H9 (cell line): ENCODE measurements at regions not wholly inside any gene's neighbourhood (a gene's known extent, or its start where the extent isn't known, plus 50 kb on each side); places are given as distances from the start of the nearest gene placed in this dataset.

Experiments
- DNase-seq: peaks from one replicate; pipeline ENCODE4 v3.0.0-alpha.2; 2017
- H2AFZ ChIP-seq: one replicate; pipeline ENCODE4 v1.6.1; 2013; ENCODE audit warnings: mild to moderate bottlenecking, low read length, control low read depth, moderate library complexity
- H2AK5ac ChIP-seq: 2 replicates; pipeline ENCODE4 v1.6.1; 2013; ENCODE audit warnings: low read length, control low read depth, mixed read lengths; ENCODE audit not compliant: insufficient read length
- H2BK120ac ChIP-seq: one replicate; pipeline ENCODE4 v1.6.1; 2013; ENCODE audit warnings: low read depth, mild to moderate bottlenecking, low read length, control low read depth, inconsistent platforms; ENCODE audit not compliant: poor library complexity, severe bottlenecking
- H2BK12ac ChIP-seq: 2 replicates; pipeline ENCODE4 v1.6.1; 2013; ENCODE audit warnings: low read length, control low read depth, mixed read lengths, low read depth; ENCODE audit not compliant: insufficient read length
- H2BK15ac ChIP-seq: 2 replicates; pipeline ENCODE4 v1.6.1; 2013; ENCODE audit warnings: low read depth, low read length, control low read depth
- H2BK20ac ChIP-seq: one replicate; pipeline ENCODE4 v1.6.1; 2013; ENCODE audit warnings: low read depth, mild to moderate bottlenecking, low read length, control low read depth, inconsistent platforms; ENCODE audit not compliant: poor library complexity, severe bottlenecking
- H2BK5ac ChIP-seq: 2 replicates; pipeline ENCODE4 v1.6.1; 2013; ENCODE audit warnings: low read length, control low read depth, mixed read lengths; ENCODE audit not compliant: insufficient read length
- H3K14ac ChIP-seq: 2 replicates; pipeline ENCODE4 v1.6.1; 2013; ENCODE audit warnings: low read length, control low read depth; ENCODE audit not compliant: insufficient read depth
- H3K18ac ChIP-seq: 2 replicates; pipeline ENCODE4 v1.6.1; 2013; ENCODE audit warnings: low read depth, mild to moderate bottlenecking, mixed read lengths, low read length, control low read depth; ENCODE audit not compliant: insufficient read length
- H3K23ac ChIP-seq: 2 replicates; pipeline ENCODE4 v1.6.1; 2013; ENCODE audit warnings: low read length, control low read depth, mixed read lengths, low read depth; ENCODE audit not compliant: insufficient read length
- H3K23me2 ChIP-seq: 2 replicates; pipeline ENCODE4 v1.6.1; 2013; ENCODE audit warnings: low read depth, mild to moderate bottlenecking, mixed read lengths, low read length, control low read depth; ENCODE audit not compliant: insufficient read length, poor library complexity, severe bottlenecking
- H3K27ac ChIP-seq: 2 replicates; pipeline ENCODE4 v1.5.1; 2013; ENCODE audit warnings: low read length, control low read depth, mixed read lengths, low read depth; ENCODE audit not compliant: insufficient read length
- H3K27me3 ChIP-seq: 2 replicates; pipeline ENCODE4 v1.6.1; 2013; ENCODE audit warnings: low read length, control low read depth, inconsistent platforms; ENCODE audit not compliant: insufficient read depth
- H3K4ac ChIP-seq: 2 replicates; pipeline ENCODE4 v1.6.1; 2013; ENCODE audit warnings: low read depth, mild to moderate bottlenecking, control low read depth, inconsistent platforms, low read length, moderate library complexity
- H3K4me1 ChIP-seq: 2 replicates; pipeline ENCODE4 v1.6.1; 2013; ENCODE audit warnings: low read length, control low read depth, inconsistent platforms; ENCODE audit not compliant: insufficient read depth
- H3K4me2 ChIP-seq: 2 replicates; pipeline ENCODE4 v1.6.1; 2013; ENCODE audit warnings: low read length, control low read depth, mixed read lengths; ENCODE audit not compliant: insufficient read length, insufficient read depth
- H3K56ac ChIP-seq: 2 replicates; pipeline ENCODE4 v1.6.1; 2013; ENCODE audit warnings: low read depth, mild to moderate bottlenecking, mixed read lengths, low read length, control low read depth; ENCODE audit not compliant: insufficient read length
- H3K79me1 ChIP-seq: 2 replicates; pipeline ENCODE4 v1.6.1; 2013; ENCODE audit warnings: low read depth, mild to moderate bottlenecking, moderate library complexity, low read length, control low read depth, inconsistent platforms; ENCODE audit not compliant: insufficient read depth, poor library complexity, severe bottlenecking
- H3K79me2 ChIP-seq: 2 replicates; pipeline ENCODE4 v1.6.1; 2013; ENCODE audit warnings: low read length, control low read depth, inconsistent platforms; ENCODE audit not compliant: insufficient read depth
- H3K9ac ChIP-seq: 2 replicates; pipeline ENCODE4 v1.6.1; 2013; ENCODE audit warnings: low read length, control low read depth, mixed read lengths; ENCODE audit not compliant: insufficient read length; ENCODE audit errors: extremely low read depth
- H3K9me3 ChIP-seq: one replicate; pipeline ENCODE4 v1.6.1; 2013; ENCODE audit warnings: low read depth, low read length, inconsistent platforms; ENCODE audit not compliant: control insufficient read depth
- H3T11ph ChIP-seq: one replicate; pipeline ENCODE4 v1.6.1; 2013; ENCODE audit warnings: mild to moderate bottlenecking, low read length, control low read depth, inconsistent platforms
- H4K20me1 ChIP-seq: one replicate; pipeline ENCODE4 v1.6.1; 2013; ENCODE audit not compliant: control insufficient read depth, insufficient read length, insufficient read depth
- H4K5ac ChIP-seq: 2 replicates; pipeline ENCODE4 v1.6.1; 2013; ENCODE audit warnings: low read depth, mild to moderate bottlenecking, mixed read lengths, low read length, control low read depth; ENCODE audit not compliant: insufficient read length
- H4K8ac ChIP-seq: replicated peaks from 2 replicates; pipeline ENCODE4 v1.6.1; 2013; ENCODE audit warnings: low read length, control low read depth, mixed read lengths, low read depth; ENCODE audit not compliant: insufficient read length
- H4K91ac ChIP-seq: 2 replicates; pipeline ENCODE4 v1.6.1; 2013; ENCODE audit warnings: low read depth, mild to moderate bottlenecking, moderate library complexity, mixed read lengths, low read length, control low read depth; ENCODE audit not compliant: insufficient read length
- H3K27ac Mint-ChIP-seq, 3 experiments: 2 replicates in 2 of 3; 3 replicates in 1 of 3; pipeline ENCODE4 v1.8.0; 2020 to 2021; ENCODE audit warnings: mixed read lengths in 3 of 3, mild to moderate bottlenecking in 1 of 3, moderate library complexity in 1 of 3
- H3K27me3 Mint-ChIP-seq: 2 replicates; pipeline ENCODE4 v1.8.0; 2021; ENCODE audit warnings: low read depth, mild to moderate bottlenecking, moderate library complexity, mixed read lengths
- H3K36me3 Mint-ChIP-seq, 3 experiments: 2 replicates in 2 of 3; 3 replicates in 1 of 3; pipeline ENCODE4 v1.8.0; 2020 to 2021; ENCODE audit warnings: low read depth in 3 of 3, mixed read lengths in 3 of 3; ENCODE audit not compliant: insufficient read depth in 1 of 3
- H3K4me1 Mint-ChIP-seq, 2 experiments: 2 replicates each; pipeline ENCODE4 v1.8.0; 2020; ENCODE audit warnings: mixed read lengths in 2 of 2
- H3K4me3 Mint-ChIP-seq, 2 experiments: 2 replicates in 1 of 2; 3 replicates in 1 of 2; pipeline ENCODE4 v1.8.0; 2020 to 2021; ENCODE audit warnings: mild to moderate bottlenecking in 2 of 2, mixed read lengths in 2 of 2, moderate library complexity in 1 of 2
- H3K9me3 Mint-ChIP-seq, 2 experiments: 2 replicates in 1 of 2; 3 replicates in 1 of 2; pipeline ENCODE4 v1.8.0; 2020; ENCODE audit warnings: mild to moderate bottlenecking in 2 of 2, mixed read lengths in 2 of 2, moderate library complexity in 1 of 2
- WGBS: extraction: QIAGEN DNeasy Blood & Tissue Kit; methylation state at CpG from one replicate; pipeline ENCODE4 v1.1.7; 2013; ENCODE audit warnings: missing lambda C conversion rate, low lambda C conversion rate, mixed read lengths; ENCODE audit not compliant: insufficient read length; ENCODE audit errors: extremely low coverage; 5-methylcytosine and 5-hydroxymethylcytosine counted together
- TF ChIP-seq, protein P1 (sequence below): fragments of 200-600 bp; sonication (generic); conservative IDR thresholded peaks from 3 replicates; pipeline ENCODE4 v1.8.0; 2021; ENCODE audit warnings: antibody characterized with exemption, mild to moderate bottlenecking

DNA sequence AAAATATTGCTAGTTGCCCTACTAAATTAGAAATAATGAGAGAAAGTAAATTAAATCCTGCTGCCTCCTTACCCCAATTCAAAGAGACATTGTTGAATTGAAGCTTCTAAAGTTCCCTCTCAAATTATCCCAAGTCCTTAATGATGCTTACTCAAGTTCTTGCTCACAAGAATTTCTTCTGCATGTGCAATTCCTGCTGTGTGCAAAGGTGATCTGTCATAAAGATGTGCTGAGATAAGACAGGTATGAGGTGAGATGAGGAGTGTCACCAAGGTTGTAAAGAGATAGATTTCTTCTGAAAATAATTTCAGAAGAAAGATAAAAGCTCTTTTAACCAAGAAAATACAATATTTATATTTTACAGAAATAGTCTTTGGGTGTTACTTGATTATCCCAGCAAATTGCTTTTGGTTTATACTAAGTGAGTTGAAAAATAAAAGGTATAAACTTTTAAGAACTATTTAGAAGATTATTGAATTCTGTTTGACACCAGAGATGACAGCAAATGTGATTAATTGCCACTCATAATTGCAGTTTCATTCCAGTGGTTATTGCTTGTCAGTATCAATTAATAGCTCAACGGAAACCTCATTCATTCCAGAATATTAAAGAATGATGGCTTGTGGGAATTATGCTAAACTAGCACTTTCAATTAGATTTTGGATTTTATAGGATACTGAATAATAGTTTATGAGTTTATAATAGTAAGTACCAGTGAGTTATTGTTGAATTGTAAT is 674.3 kb downstream of the STK39 start:
- Histone ChIP-seq H3K79me1 (no peaks in the 10 kb centered on the region), H2AK5ac (no peak overlapping the region), H2BK20ac (no peak overlapping the region), H2AFZ (no peak overlapping the region), H3K18ac (no peak overlapping the region), H3K23ac (no peak overlapping the region), H3K27ac (no peak overlapping the region), H3K79me2 (no peaks in the 10 kb centered on the region), H2BK5ac (no peak overlapping the region), H4K8ac (no peak overlapping the region), H3K9ac (no peak overlapping the region), H3K23me2 (no peaks in the 10 kb centered on the region), H2BK15ac (no peak overlapping the region), H3K4ac (no peak overlapping the region), H3K4me2 (no peak overlapping the region), H2BK12ac (no peak overlapping the region), H4K20me1 (no peaks in the 10 kb centered on the region), H3K56ac (no peak overlapping the region), H3K27me3 (no peaks in the 10 kb centered on the region), H2BK120ac (no peak overlapping the region), H3K14ac (no peak overlapping the region), H3K4me1 (no peaks in the 10 kb centered on the region), H3T11ph (no peak overlapping the region), H4K5ac (no peak overlapping the region), H3K9me3 (no peaks in the 10 kb centered on the region), H4K91ac (no peak overlapping the region)
- no peaks in the 10 kb centered on the region; a peak in 1 of 7 replicates for H3K36me3 Mint-ChIP-seq
- H3K27me3 Mint-ChIP-seq = no peaks in the 10 kb centered on the region
- TF ChIP-seq, protein P1, sequence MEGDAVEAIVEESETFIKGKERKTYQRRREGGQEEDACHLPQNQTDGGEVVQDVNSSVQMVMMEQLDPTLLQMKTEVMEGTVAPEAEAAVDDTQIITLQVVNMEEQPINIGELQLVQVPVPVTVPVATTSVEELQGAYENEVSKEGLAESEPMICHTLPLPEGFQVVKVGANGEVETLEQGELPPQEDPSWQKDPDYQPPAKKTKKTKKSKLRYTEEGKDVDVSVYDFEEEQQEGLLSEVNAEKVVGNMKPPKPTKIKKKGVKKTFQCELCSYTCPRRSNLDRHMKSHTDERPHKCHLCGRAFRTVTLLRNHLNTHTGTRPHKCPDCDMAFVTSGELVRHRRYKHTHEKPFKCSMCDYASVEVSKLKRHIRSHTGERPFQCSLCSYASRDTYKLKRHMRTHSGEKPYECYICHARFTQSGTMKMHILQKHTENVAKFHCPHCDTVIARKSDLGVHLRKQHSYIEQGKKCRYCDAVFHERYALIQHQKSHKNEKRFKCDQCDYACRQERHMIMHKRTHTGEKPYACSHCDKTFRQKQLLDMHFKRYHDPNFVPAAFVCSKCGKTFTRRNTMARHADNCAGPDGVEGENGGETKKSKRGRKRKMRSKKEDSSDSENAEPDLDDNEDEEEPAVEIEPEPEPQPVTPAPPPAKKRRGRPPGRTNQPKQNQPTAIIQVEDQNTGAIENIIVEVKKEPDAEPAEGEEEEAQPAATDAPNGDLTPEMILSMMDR = no peak
- WGBS = no CpG with 5 or more reads among the region's 1 CpG
- no peak for DNase-seq
- no peak overlapping the region for H3K4me3 Mint-ChIP-seq
- no peaks in the 10 kb centered on the region for H3K9me3 Mint-ChIP-seq
- H3K27ac Mint-ChIP-seq = no peak overlapping the region; a peak in 1 of 7 replicates
- H3K4me1 Mint-ChIP-seq = peaks cover 6 to 9% of the 10 kb centered on the region in 2 experiments; a peak in 3 of 4 replicates
